ENCODE measurements at regions not wholly inside any gene's neighbourhood (a gene's known extent, or its start where the extent isn't known, plus 50 kb on each side); places are given as distances from the start of the nearest gene placed in this dataset.
A peak's percentile ranks its signal among the peaks of the same experiment; 100 is the strongest.

GRCh38 chr6:157770946-157771345 is 52.1 kb upstream of the SNX9 start:
- DNase-seq (ENCODE audit: low read depth in 2 of 2): peak; percentile 44 to 46

- DNase-seq (ENCODE audit: low read depth in 2 of 2): no peak
Measured at GRCh38 chr6:157772820-157773219, 50.2 kb upstream of the SNX9 start.
